Panc1 (cell line): ENCODE measurements at regions not wholly inside any gene's neighbourhood (a gene's known extent, or its start where the extent isn't known, plus 50 kb on each side); places are given as distances from the start of the nearest gene placed in this dataset.

Experiments
- CTCF ChIP-seq: fragments of 450-650 bp; IDR thresholded peaks from 2 replicates; pipeline ENCODE4 v1.5.1; 2017; ENCODE audit warnings: mild to moderate bottlenecking
- POLR2AphosphoS5 ChIP-seq: IDR thresholded peaks from 2 replicates; pipeline ENCODE4 v1.6.1; 2012; ENCODE audit warnings: mild to moderate bottlenecking, low read depth, low read length, moderate library complexity
- REST ChIP-seq, 2 experiments: IDR thresholded peaks; 2 replicates each; pipeline ENCODE4 v1.6.1; 2011 to 2012; ENCODE audit warnings: low read depth in 2 of 2, control low read depth in 1 of 2, low read length in 1 of 2, mild to moderate bottlenecking in 1 of 2, moderate library complexity in 1 of 2; ENCODE audit not compliant: insufficient read depth in 1 of 2
- SIN3A ChIP-seq: IDR thresholded peaks from 2 replicates; pipeline ENCODE4 v1.6.1; 2012; ENCODE audit warnings: low read depth, mild to moderate bottlenecking, low read length, moderate library complexity, borderline replicate concordance; ENCODE audit not compliant: insufficient read depth

DNA sequence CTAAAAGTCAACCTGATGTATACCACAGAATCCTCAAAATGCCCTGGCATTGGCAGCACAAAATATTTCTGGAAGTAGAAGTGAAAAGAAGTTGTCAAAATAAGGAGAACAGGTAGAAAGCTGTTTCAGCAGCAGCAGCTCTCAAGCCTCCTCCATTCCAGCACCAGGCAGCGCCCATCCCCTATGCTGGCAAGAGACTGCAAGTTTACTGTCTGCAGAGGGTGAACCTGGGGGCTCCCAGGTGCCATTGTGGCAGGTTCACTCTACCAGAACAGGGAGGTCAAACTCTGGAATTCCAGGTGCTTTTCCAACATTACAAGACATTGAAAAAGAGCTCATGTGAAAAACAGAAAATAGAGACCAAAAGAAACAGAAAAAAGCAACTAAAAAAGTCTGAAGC, 128.8 kb upstream of the CTTNBP2NL start:
- TF ChIP-seq CTCF (no peak), REST (IDR thresholded peaks at IDR 0.05; ENCODE audit: insufficient read depth in 1 of 2, low read depth in 2 of 2, low read length in 1 of 2) (no peak), POLR2AphosphoS5 (no peak), SIN3A (no peak)
